ENCODE measurements at regions not wholly inside any gene's neighbourhood (a gene's known extent, or its start where the extent isn't known, plus 50 kb on each side); places are given as distances from the start of the nearest gene placed in this dataset.

- H3K79me2 ChIP-seq (ENCODE audit: low read length) = no peaks in the 10 kb centered on the region
- no peaks in the 10 kb centered on the region for H3K9me3 ChIP-seq (replicated peaks; ENCODE audit: insufficient read depth, low read length)
- no peak overlapping the region for H2AFZ ChIP-seq (ENCODE audit: low read length)
- no peak overlapping the region for H3K9ac ChIP-seq (ENCODE audit: low read length)
- DNase-seq = no peak
- no peaks in the 10 kb centered on the region for H3K9me2 ChIP-seq (replicated peaks; ENCODE audit: insufficient read depth, low read length)
- H3K4me2 ChIP-seq (ENCODE audit: low read depth, low read length) = no peak overlapping the region
- TF ChIP-seq EZH2 (optimal IDR thresholded peaks at IDR 0.05; ENCODE audit: low read depth, low read length) = no peak
- TF ChIP-seq, protein P1, sequence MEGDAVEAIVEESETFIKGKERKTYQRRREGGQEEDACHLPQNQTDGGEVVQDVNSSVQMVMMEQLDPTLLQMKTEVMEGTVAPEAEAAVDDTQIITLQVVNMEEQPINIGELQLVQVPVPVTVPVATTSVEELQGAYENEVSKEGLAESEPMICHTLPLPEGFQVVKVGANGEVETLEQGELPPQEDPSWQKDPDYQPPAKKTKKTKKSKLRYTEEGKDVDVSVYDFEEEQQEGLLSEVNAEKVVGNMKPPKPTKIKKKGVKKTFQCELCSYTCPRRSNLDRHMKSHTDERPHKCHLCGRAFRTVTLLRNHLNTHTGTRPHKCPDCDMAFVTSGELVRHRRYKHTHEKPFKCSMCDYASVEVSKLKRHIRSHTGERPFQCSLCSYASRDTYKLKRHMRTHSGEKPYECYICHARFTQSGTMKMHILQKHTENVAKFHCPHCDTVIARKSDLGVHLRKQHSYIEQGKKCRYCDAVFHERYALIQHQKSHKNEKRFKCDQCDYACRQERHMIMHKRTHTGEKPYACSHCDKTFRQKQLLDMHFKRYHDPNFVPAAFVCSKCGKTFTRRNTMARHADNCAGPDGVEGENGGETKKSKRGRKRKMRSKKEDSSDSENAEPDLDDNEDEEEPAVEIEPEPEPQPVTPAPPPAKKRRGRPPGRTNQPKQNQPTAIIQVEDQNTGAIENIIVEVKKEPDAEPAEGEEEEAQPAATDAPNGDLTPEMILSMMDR (IDR thresholded peaks at IDR 0.05; ENCODE audit: low read length) = no peak
- TF ChIP-seq EZH2phosphoT487 (IDR thresholded peaks at IDR 0.05; ENCODE audit: low read length) = no peak
- no peaks in the 10 kb centered on the region for H3K36me3 ChIP-seq (replicated peaks; ENCODE audit: insufficient read depth, low read length)
- H3F3A ChIP-seq (ENCODE audit: insufficient read depth, low read length) = no peaks in the 10 kb centered on the region
- no peaks in the 10 kb centered on the region for H3K27me3 ChIP-seq (replicated peaks; ENCODE audit: insufficient read depth, low read length)
- no peaks in the 10 kb centered on the region for H3K4me1 ChIP-seq (ENCODE audit: low read length)
- no peak overlapping the region for H3K27ac ChIP-seq (ENCODE audit: low read length)
- H4K20me1 ChIP-seq (ENCODE audit: insufficient read depth, low read length) = no peaks in the 10 kb centered on the region
- H3K4me3 ChIP-seq (ENCODE audit: low read length) = no peak overlapping the region
These were observed 212.2 kb upstream of the GOLIM4 start for GRCh38 chr3:168307893-168308292.

DNA sequence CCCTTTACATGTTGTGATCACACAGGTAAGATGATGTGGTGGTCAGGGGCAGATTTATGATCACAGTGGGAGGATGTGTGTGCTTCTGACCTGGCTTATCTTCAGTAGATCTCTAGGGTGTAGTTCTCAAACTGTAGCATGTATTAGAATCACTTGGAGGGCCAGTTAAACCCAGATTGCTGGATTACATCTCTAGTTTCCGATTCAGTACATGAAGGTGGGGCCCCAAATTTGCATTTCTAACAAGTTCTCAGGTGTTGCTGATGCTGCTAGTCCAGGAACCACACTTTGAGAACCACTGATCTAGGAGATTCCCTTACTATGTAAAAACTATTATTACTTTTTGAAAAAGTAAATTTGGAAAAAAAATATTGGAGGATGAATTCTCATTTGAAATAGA is 199.3 kb upstream of the GOLIM4 start:
- H3K9ac ChIP-seq (ENCODE audit: low read length) = no peak overlapping the region
- H3F3A ChIP-seq (ENCODE audit: insufficient read depth, low read length) = no peaks in the 10 kb centered on the region
- no peaks in the 10 kb centered on the region for H4K20me1 ChIP-seq (ENCODE audit: insufficient read depth, low read length)
- no peak overlapping the region for H3K27ac ChIP-seq (ENCODE audit: low read length)
- no peaks in the 10 kb centered on the region for H3K4me1 ChIP-seq (ENCODE audit: low read length)
- H3K9me2 ChIP-seq (replicated peaks; ENCODE audit: insufficient read depth, low read length) = no peaks in the 10 kb centered on the region
- no peak overlapping the region for H3K4me2 ChIP-seq (ENCODE audit: low read depth, low read length)
- no peak overlapping the region for H3K4me3 ChIP-seq (ENCODE audit: low read length)
- TF ChIP-seq, protein P1 (IDR thresholded peaks at IDR 0.05; ENCODE audit: low read length) = no peak
- TF ChIP-seq EZH2 (optimal IDR thresholded peaks at IDR 0.05; ENCODE audit: low read depth, low read length) (no peak), EZH2phosphoT487 (IDR thresholded peaks at IDR 0.05; ENCODE audit: low read length) (no peak)
- H3K27me3 ChIP-seq (replicated peaks; ENCODE audit: insufficient read depth, low read length) = no peaks in the 10 kb centered on the region
- H3K79me2 ChIP-seq (ENCODE audit: low read length) = no peaks in the 10 kb centered on the region
- no peak overlapping the region for H2AFZ ChIP-seq (ENCODE audit: low read length)
- no peaks in the 10 kb centered on the region for H3K9me3 ChIP-seq (replicated peaks; ENCODE audit: insufficient read depth, low read length)
- DNase-seq = peak; percentile 17
- H3K36me3 ChIP-seq (replicated peaks; ENCODE audit: insufficient read depth, low read length) = no peaks in the 10 kb centered on the region

DNA sequence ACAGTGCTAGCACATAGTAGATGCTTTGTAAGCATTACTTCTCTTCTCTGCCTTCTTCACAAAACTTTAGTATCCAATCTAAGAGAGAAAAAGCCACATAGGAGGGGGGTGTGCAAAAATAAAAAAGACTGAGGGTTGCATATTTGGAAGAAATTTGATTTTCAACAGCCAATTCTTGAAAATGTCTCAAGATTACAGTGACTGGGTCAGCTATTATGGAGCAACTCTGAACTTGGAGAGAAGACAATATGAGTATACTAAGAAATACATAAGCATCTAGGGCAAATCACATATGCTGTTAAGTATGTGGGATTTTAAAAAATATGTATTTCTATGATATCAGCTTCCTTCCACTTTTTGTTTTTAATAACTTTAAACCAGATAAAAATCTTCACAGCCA is 196.6 kb upstream of the GOLIM4 start:
- no peaks in the 10 kb centered on the region for H3K27me3 ChIP-seq (replicated peaks; ENCODE audit: insufficient read depth, low read length)
- no peak overlapping the region for H3K4me2 ChIP-seq (ENCODE audit: low read depth, low read length)
- H3K9me3 ChIP-seq (replicated peaks; ENCODE audit: insufficient read depth, low read length) = no peaks in the 10 kb centered on the region
- H3F3A ChIP-seq (ENCODE audit: insufficient read depth, low read length) = no peaks in the 10 kb centered on the region
- no peaks in the 10 kb centered on the region for H4K20me1 ChIP-seq (ENCODE audit: insufficient read depth, low read length)
- H3K9ac ChIP-seq (ENCODE audit: low read length) = no peak overlapping the region
- no peak overlapping the region for H3K4me3 ChIP-seq (ENCODE audit: low read length)
- H3K9me2 ChIP-seq (replicated peaks; ENCODE audit: insufficient read depth, low read length) = no peaks in the 10 kb centered on the region
- DNase-seq = no peak
- H3K79me2 ChIP-seq (ENCODE audit: low read length) = no peaks in the 10 kb centered on the region
- no peak overlapping the region for H2AFZ ChIP-seq (ENCODE audit: low read length)
- H3K4me1 ChIP-seq (ENCODE audit: low read length) = no peaks in the 10 kb centered on the region
- no peaks in the 10 kb centered on the region for H3K36me3 ChIP-seq (replicated peaks; ENCODE audit: insufficient read depth, low read length)
- no peak overlapping the region for H3K27ac ChIP-seq (ENCODE audit: low read length)
- TF ChIP-seq, protein P1 (IDR thresholded peaks at IDR 0.05; ENCODE audit: low read length) = no peak
- TF ChIP-seq EZH2 (optimal IDR thresholded peaks at IDR 0.05; ENCODE audit: low read depth, low read length) (no peak), EZH2phosphoT487 (IDR thresholded peaks at IDR 0.05; ENCODE audit: low read length) (no peak)

Data from MM.1S (cell line).